ENCODE measurements at regions not wholly inside any gene's neighbourhood (a gene's known extent, or its start where the extent isn't known, plus 50 kb on each side); places are given as distances from the start of the nearest gene placed in this dataset.

- TF ChIP-seq POLR2AphosphoS5 (IDR thresholded peaks at IDR 0.05) (no peak), CTCF (IDR thresholded peaks at IDR 0.05) (no peak)
These were observed 61.2 kb upstream of the NPVF start for GRCh38 chr7:25289518-25289917.

Data from sigmoid colon (tissue), 4 donors.